ENCODE measurements at regions not wholly inside any gene's neighbourhood (a gene's known extent, or its start where the extent isn't known, plus 50 kb on each side); places are given as distances from the start of the nearest gene placed in this dataset.

- 88% methylated on average over 2 of the region's 2 CpGs for WGBS
- H3K4me1 ChIP-seq (ENCODE audit: insufficient read depth, low read length): no peaks in the 10 kb centered on the region
Measured at GRCh38 chr10:57420881-57421280, 846.8 kb downstream of the IPMK start.

GRCh38 chr10:57418476-57418875, 849.2 kb downstream of the IPMK start:
- H3K9me3 ChIP-seq (ENCODE audit: insufficient read depth, low read depth, low read length): no peaks in the 10 kb centered on the region
- no peaks in the 10 kb centered on the region for H3K27me3 ChIP-seq (ENCODE audit: insufficient read depth, low read length)
- no peak overlapping the region for H3K9ac ChIP-seq (ENCODE audit: low read depth, low read length)
- no peaks in the 10 kb centered on the region for H3K4me1 ChIP-seq (ENCODE audit: insufficient read depth, low read length)
- no peaks in the 10 kb centered on the region for H3K36me3 ChIP-seq (ENCODE audit: insufficient read depth, low read length)
- no peak overlapping the region for H3K27ac ChIP-seq (ENCODE audit: low read depth, low read length)
- H3K4me3 ChIP-seq (ENCODE audit: low read length): no peak overlapping the region
- 100% methylated on average over 1 of the region's 6 CpGs for WGBS

More at GRCh38 chr10:57420881-57421280, 846.8 kb downstream of the IPMK start:
- Histone ChIP-seq H3K4me3 (ENCODE audit: low read length) (no peak overlapping the region), H3K36me3 (ENCODE audit: insufficient read depth, low read length) (no peaks in the 10 kb centered on the region), H3K9me3 (ENCODE audit: insufficient read depth, low read depth, low read length) (no peaks in the 10 kb centered on the region), H3K9ac (ENCODE audit: low read depth, low read length) (no peak overlapping the region), H3K27ac (ENCODE audit: low read depth, low read length) (no peak overlapping the region), H3K27me3 (ENCODE audit: insufficient read depth, low read length) (no peaks in the 10 kb centered on the region)

- no peak overlapping the region for H3K9ac ChIP-seq (ENCODE audit: low read depth, low read length)
- H3K4me1 ChIP-seq (ENCODE audit: insufficient read depth, low read length): peaks cover 7% of the 10 kb centered on the region
- no peaks in the 10 kb centered on the region for H3K36me3 ChIP-seq (ENCODE audit: insufficient read depth, low read length)
- no peaks in the 10 kb centered on the region for H3K9me3 ChIP-seq (ENCODE audit: insufficient read depth, low read depth, low read length)
- H3K27me3 ChIP-seq (ENCODE audit: insufficient read depth, low read length): no peaks in the 10 kb centered on the region
- whole genome bisulfite sequencing: 90% methylated on average over 5 of the region's 5 CpGs
- H3K27ac ChIP-seq (ENCODE audit: low read depth, low read length): no peak overlapping the region; the same call in 1 of the 2 replicates
- H3K4me3 ChIP-seq (ENCODE audit: low read length): no peak overlapping the region
Measured at GRCh38 chr10:57395923-57396322, 871.8 kb downstream of the IPMK start.

GRCh38 chr10:57367412-57367811, 900.3 kb downstream of the IPMK start:
- Histone ChIP-seq H3K27ac (ENCODE audit: low read depth, low read length) (no peak overlapping the region), H3K36me3 (ENCODE audit: insufficient read depth, low read length) (no peaks in the 10 kb centered on the region), H3K4me3 (ENCODE audit: low read length) (no peak overlapping the region), H3K9me3 (ENCODE audit: insufficient read depth, low read depth, low read length) (no peaks in the 10 kb centered on the region), H3K9ac (ENCODE audit: low read depth, low read length) (no peak overlapping the region), H3K27me3 (ENCODE audit: insufficient read depth, low read length) (no peaks in the 10 kb centered on the region), H3K4me1 (ENCODE audit: insufficient read depth, low read length) (no peaks in the 10 kb centered on the region)
- WGBS: 88% methylated on average over 5 of the region's 5 CpGs

- H3K9ac ChIP-seq (ENCODE audit: low read depth, low read length): no peak overlapping the region
- no peak overlapping the region for H3K4me3 ChIP-seq (ENCODE audit: low read length)
- no peaks in the 10 kb centered on the region for H3K36me3 ChIP-seq (ENCODE audit: insufficient read depth, low read length)
Measured at GRCh38 chr10:57362811-57363210, 904.9 kb downstream of the IPMK start.

GRCh38 chr10:57353403-57354003, 914.2 kb downstream of the IPMK start:
- H3K36me3 ChIP-seq (ENCODE audit: insufficient read depth, low read length): no peaks in the 10 kb centered on the region
- 99% methylated on average over 4 of the region's 4 CpGs for WGBS
- no peak overlapping the region for H3K27ac ChIP-seq (ENCODE audit: low read depth, low read length)
- H3K9me3 ChIP-seq (ENCODE audit: insufficient read depth, low read depth, low read length): peaks cover 3% of the 10 kb centered on the region; the same call in 1 of the 2 replicates
- H3K9ac ChIP-seq (ENCODE audit: low read depth, low read length): no peak overlapping the region
- H3K27me3 ChIP-seq (ENCODE audit: insufficient read depth, low read length): no peaks in the 10 kb centered on the region
- H3K4me1 ChIP-seq (ENCODE audit: insufficient read depth, low read length): no peaks in the 10 kb centered on the region
- H3K4me3 ChIP-seq (ENCODE audit: low read length): no peak overlapping the region

More at GRCh38 chr10:57362811-57363210, 904.9 kb downstream of the IPMK start:
- Histone ChIP-seq H3K27ac (ENCODE audit: low read depth, low read length) (no peak overlapping the region), H3K27me3 (ENCODE audit: insufficient read depth, low read length) (no peaks in the 10 kb centered on the region), H3K9me3 (ENCODE audit: insufficient read depth, low read depth, low read length) (no peaks in the 10 kb centered on the region), H3K4me1 (ENCODE audit: insufficient read depth, low read length) (no peaks in the 10 kb centered on the region)
- 90% methylated on average over 2 of the region's 2 CpGs for WGBS

- Histone ChIP-seq H3K9ac (ENCODE audit: low read depth, low read length) (no peak overlapping the region), H3K9me3 (ENCODE audit: insufficient read depth, low read depth, low read length) (peaks cover 5% of the 10 kb centered on the region; the same call in 1 of the 2 replicates), H3K4me1 (ENCODE audit: insufficient read depth, low read length) (no peaks in the 10 kb centered on the region), H3K36me3 (ENCODE audit: insufficient read depth, low read length) (no peaks in the 10 kb centered on the region), H3K27me3 (ENCODE audit: insufficient read depth, low read length) (no peaks in the 10 kb centered on the region), H3K27ac (ENCODE audit: low read depth, low read length) (no peak overlapping the region), H3K4me3 (ENCODE audit: low read length) (no peak overlapping the region)
- WGBS: 94% methylated on average over 2 of the region's 2 CpGs
Measured at GRCh38 chr10:57351076-57351475, 916.6 kb downstream of the IPMK start.

GRCh38 chr10:57341294-57341693, 926.4 kb downstream of the IPMK start:
- Histone ChIP-seq H3K27me3 (ENCODE audit: insufficient read depth, low read length) (no peaks in the 10 kb centered on the region), H3K4me1 (ENCODE audit: insufficient read depth, low read length) (no peaks in the 10 kb centered on the region), H3K36me3 (ENCODE audit: insufficient read depth, low read length) (no peaks in the 10 kb centered on the region), H3K9ac (ENCODE audit: low read depth, low read length) (no peak overlapping the region), H3K27ac (ENCODE audit: low read depth, low read length) (no peak overlapping the region), H3K4me3 (ENCODE audit: low read length) (no peak overlapping the region), H3K9me3 (ENCODE audit: insufficient read depth, low read depth, low read length) (peaks cover 48% of the 10 kb centered on the region)
- WGBS: over 99% methylated on average over 7 of the region's 7 CpGs

GRCh38 chr10:57338823-57339558, 928.7 kb downstream of the IPMK start:
- no peaks in the 10 kb centered on the region for H3K36me3 ChIP-seq (ENCODE audit: insufficient read depth, low read length)
- H3K27me3 ChIP-seq (ENCODE audit: insufficient read depth, low read length): no peaks in the 10 kb centered on the region
- peaks cover 28% of the 10 kb centered on the region for H3K9me3 ChIP-seq (ENCODE audit: insufficient read depth, low read depth, low read length)
- no peak overlapping the region for H3K27ac ChIP-seq (ENCODE audit: low read depth, low read length)
- H3K4me1 ChIP-seq (ENCODE audit: insufficient read depth, low read length): no peaks in the 10 kb centered on the region
- H3K9ac ChIP-seq (ENCODE audit: low read depth, low read length): no peak overlapping the region
- no peak overlapping the region for H3K4me3 ChIP-seq (ENCODE audit: low read length)
- 73% methylated on average over 3 of the region's 4 CpGs for WGBS

GRCh38 chr10:57336865-57337264, 930.8 kb downstream of the IPMK start:
- Histone ChIP-seq H3K9me3 (ENCODE audit: insufficient read depth, low read depth, low read length) (peaks cover 7% of the 10 kb centered on the region; the same call in 1 of the 2 replicates), H3K4me3 (ENCODE audit: low read length) (no peak overlapping the region)

GRCh38 chr10:57336341-57336740, 931.4 kb downstream of the IPMK start:
- Histone ChIP-seq H3K27me3 (ENCODE audit: insufficient read depth, low read length) (no peaks in the 10 kb centered on the region), H3K9ac (ENCODE audit: low read depth, low read length) (no peak overlapping the region), H3K4me3 (ENCODE audit: low read length) (no peak overlapping the region), H3K27ac (ENCODE audit: low read depth, low read length) (no peak overlapping the region), H3K9me3 (ENCODE audit: insufficient read depth, low read depth, low read length) (0 out of 2 replicates have a peak, but pooled peaks cover 1% of the 10 kb centered on the region), H3K4me1 (ENCODE audit: insufficient read depth, low read length) (no peaks in the 10 kb centered on the region), H3K36me3 (ENCODE audit: insufficient read depth, low read length) (no peaks in the 10 kb centered on the region)
- 94% methylated on average over 12 of the region's 12 CpGs for WGBS

More at GRCh38 chr10:57336865-57337264, 930.8 kb downstream of the IPMK start:
- 94% methylated on average over 14 of the region's 14 CpGs for WGBS
- H3K27me3 ChIP-seq (ENCODE audit: insufficient read depth, low read length): no peaks in the 10 kb centered on the region
- H3K27ac ChIP-seq (ENCODE audit: low read depth, low read length): no peak overlapping the region
- no peaks in the 10 kb centered on the region for H3K36me3 ChIP-seq (ENCODE audit: insufficient read depth, low read length)
- no peaks in the 10 kb centered on the region for H3K4me1 ChIP-seq (ENCODE audit: insufficient read depth, low read length)
- no peak overlapping the region for H3K9ac ChIP-seq (ENCODE audit: low read depth, low read length)
